ENCODE measurements at regions not wholly inside any gene's neighbourhood (a gene's known extent, or its start where the extent isn't known, plus 50 kb on each side); places are given as distances from the start of the nearest gene placed in this dataset.

- Histone ChIP-seq H3K36me3 (ENCODE audit: control insufficient read depth, insufficient read depth, low read length) (no peaks in the 10 kb centered on the region), H3K4me1 (ENCODE audit: control insufficient read depth, insufficient read depth, low read length) (no peaks in the 10 kb centered on the region), H3K4me3 (ENCODE audit: low read length) (no peak overlapping the region), H3K27ac (ENCODE audit: low read length) (no peak overlapping the region), H3K27me3 (ENCODE audit: control insufficient read depth, insufficient read depth, low read length) (no peaks in the 10 kb centered on the region), H3K9me3 (ENCODE audit: control insufficient read depth, insufficient read depth, low read length) (no peaks in the 10 kb centered on the region)
- H3K4me3 Mint-ChIP-seq: no peak overlapping the region
- H3K27me3 Mint-ChIP-seq (ENCODE audit: low read depth in 2 of 2): peaks cover 2 to 28% of the 10 kb centered on the region in 2 donors
- intact Hi-C loops (cut with micrococcal nuclease): no loop called here
- no peaks in the 10 kb centered on the region for H3K36me3 Mint-ChIP-seq
- no peak overlapping the region for H3K27ac Mint-ChIP-seq
- no peaks in the 10 kb centered on the region for H3K4me1 Mint-ChIP-seq
- DNase-seq: no peak
- H3K9me3 Mint-ChIP-seq: no peaks in the 10 kb centered on the region
- WGBS (ENCODE audit: insufficient coverage): 90% methylated on average over 3 of the region's 5 CpGs
- TF ChIP-seq CTCF (IDR thresholded peaks at IDR 0.05): no peak
- no peak for ATAC-seq
These were observed 291.9 kb downstream of the BCOR start for GRCh38 chrX:39805825-39806224.

GRCh38 chrX:39808471-39808917 lies 289.3 kb downstream of the BCOR start:
- no peak for ATAC-seq
- no peaks in the 10 kb centered on the region for H3K27me3 ChIP-seq (ENCODE audit: control insufficient read depth, insufficient read depth, low read length)
- no peaks in the 10 kb centered on the region for H3K4me1 ChIP-seq (ENCODE audit: control insufficient read depth, insufficient read depth, low read length)
- H3K9me3 ChIP-seq (ENCODE audit: control insufficient read depth, insufficient read depth, low read length): no peaks in the 10 kb centered on the region
- H3K36me3 ChIP-seq (ENCODE audit: control insufficient read depth, insufficient read depth, low read length): no peaks in the 10 kb centered on the region
- H3K4me3 ChIP-seq (ENCODE audit: low read length): no peak overlapping the region
- no peak for TF ChIP-seq CTCF (IDR thresholded peaks at IDR 0.05)
- H3K27me3 Mint-ChIP-seq (ENCODE audit: low read depth in 2 of 2): peaks cover 2 to 22% of the 10 kb centered on the region in 2 donors
- H3K4me1 Mint-ChIP-seq: no peaks in the 10 kb centered on the region
- DNase-seq: no peak
- no peak overlapping the region for H3K4me3 Mint-ChIP-seq
- H3K9me3 Mint-ChIP-seq: no peaks in the 10 kb centered on the region
- no peaks in the 10 kb centered on the region for H3K36me3 Mint-ChIP-seq
- H3K27ac ChIP-seq (ENCODE audit: low read length): no peak overlapping the region
- intact Hi-C loops (cut with micrococcal nuclease): no loop called here
- H3K27ac Mint-ChIP-seq: no peak overlapping the region
- 66% methylated on average over 7 of the region's 7 CpGs for WGBS (ENCODE audit: insufficient coverage)

- intact Hi-C loops (cut with micrococcal nuclease): no loop called here
- no peak for ATAC-seq
- no peak overlapping the region for H3K27ac ChIP-seq (ENCODE audit: low read length)
These were observed 288.4 kb downstream of the BCOR start for GRCh38 chrX:39809331-39809730.

More at GRCh38 chrX:39809331-39809730, 288.4 kb downstream of the BCOR start:
- H3K27ac Mint-ChIP-seq: no peak overlapping the region
- Histone ChIP-seq H3K4me3 (ENCODE audit: low read length) (no peak overlapping the region), H3K36me3 (ENCODE audit: control insufficient read depth, insufficient read depth, low read length) (no peaks in the 10 kb centered on the region), H3K9me3 (ENCODE audit: control insufficient read depth, insufficient read depth, low read length) (no peaks in the 10 kb centered on the region), H3K4me1 (ENCODE audit: control insufficient read depth, insufficient read depth, low read length) (peaks cover under 1% of the 10 kb centered on the region), H3K27me3 (ENCODE audit: control insufficient read depth, insufficient read depth, low read length) (no peaks in the 10 kb centered on the region)
- H3K4me1 Mint-ChIP-seq: peaks cover 0 to 3% of the 10 kb centered on the region in 2 donors
- DNase-seq: no peak
- H3K4me3 Mint-ChIP-seq: no peak overlapping the region
- 59% methylated on average over 4 of the region's 4 CpGs for WGBS (ENCODE audit: insufficient coverage)
- H3K27me3 Mint-ChIP-seq (ENCODE audit: low read depth in 2 of 2): peaks cover 2 to 22% of the 10 kb centered on the region in 2 donors
- no peaks in the 10 kb centered on the region for H3K36me3 Mint-ChIP-seq
- TF ChIP-seq CTCF (IDR thresholded peaks at IDR 0.05): no peak
- H3K9me3 Mint-ChIP-seq: no peaks in the 10 kb centered on the region

Measured in natural killer cell (primary cell).